Sigmoid colon (tissue), 6 donors: ENCODE measurements at regions not wholly inside any gene's neighbourhood (a gene's known extent, or its start where the extent isn't known, plus 50 kb on each side); places are given as distances from the start of the nearest gene placed in this dataset.
"Not testable (repeated sequence)": the region's sequence is repeated elsewhere in the genome, so short reads cannot be mapped to it uniquely, and the experiment has no call there.

Source experiments
- DNase-seq: peaks from one replicate; pipeline ENCODE4 v3.0.0-alpha.2; 2019
- H3K27ac ChIP-seq, 4 donors: fragments of 200-600 bp; sonication (generic); one replicate each; pipeline ENCODE4 v1.5.1; 2016 to 2019; ENCODE audit warnings: mild to moderate bottlenecking in 1 of 4
- H3K27me3 ChIP-seq, 3 donors: fragments of 200-600 bp; sonication (generic); one replicate each; pipeline ENCODE4 v1.5.1; 2019; ENCODE audit warnings: mild to moderate bottlenecking in 1 of 3
- H3K36me3 ChIP-seq, 4 donors: fragments of 200-600 bp; sonication (generic); one replicate each; pipeline ENCODE4 v1.5.1; 2016 to 2019
- H3K4me1 ChIP-seq, 4 donors: fragments of 200-600 bp; sonication (generic); one replicate each; pipeline ENCODE4 v1.5.1; 2017 to 2019
- H3K4me3 ChIP-seq, 4 donors: fragments of 200-600 bp; sonication (generic); one replicate each; pipeline ENCODE4 v1.5.1; 2017 to 2019; ENCODE audit warnings: mild to moderate bottlenecking in 2 of 4, moderate library complexity in 1 of 4
- H3K9me3 ChIP-seq, 4 donors: fragments of 200-600 bp in 3 of 4; sonication (generic) in 3 of 4; one replicate each; pipeline versions ENCODE4 v1.5.1 to v1.6.1; 2013 to 2019
- EP300 ChIP-seq, 4 donors: sonication (generic); formaldehyde crosslinking; IDR thresholded peaks; one replicate each; pipeline ENCODE4 v1.6.1; 2017; ENCODE audit warnings: antibody characterized with exemption in 4 of 4
- POLR2A ChIP-seq, 2 donors: fragments of 450-650 bp; IDR thresholded peaks; one replicate each; pipeline ENCODE4 v1.6.1; 2016; ENCODE audit warnings: antibody characterized with exemption in 2 of 2, mild to moderate bottlenecking in 2 of 2, moderate library complexity in 2 of 2
- POLR2AphosphoS5 ChIP-seq, 4 donors: sonication (generic); formaldehyde crosslinking; IDR thresholded peaks; one replicate each; pipeline ENCODE4 v1.6.1; 2017; ENCODE audit warnings: antibody characterized with exemption in 4 of 4
- WGBS, 2 donors: extraction: QIAGEN DNeasy Blood & Tissue Kit; methylation state at CpG; one replicate each; pipeline ENCODE4 v1.1.7; 2013; 5-methylcytosine and 5-hydroxymethylcytosine counted together
- intact Hi-C: fragments of 100-400 bp; cut with DNase I; formaldehyde crosslinking; loops from one replicate; pipeline ENCODE4 v1.15.1; 2023
- TF ChIP-seq, protein P1 (sequence below), 4 experiments: fragments of 450-650 bp in 3 of 4; fragments of 200-600 bp in 1 of 4; IDR thresholded peaks; one replicate each; pipeline ENCODE4 v1.5.1; 2016 to 2019; ENCODE audit warnings: antibody characterized with exemption in 4 of 4, mild to moderate bottlenecking in 3 of 4, moderate library complexity in 2 of 4
- donor health status: healthy with polysubstance abuse.
- donor health status: healthy.

DNA sequence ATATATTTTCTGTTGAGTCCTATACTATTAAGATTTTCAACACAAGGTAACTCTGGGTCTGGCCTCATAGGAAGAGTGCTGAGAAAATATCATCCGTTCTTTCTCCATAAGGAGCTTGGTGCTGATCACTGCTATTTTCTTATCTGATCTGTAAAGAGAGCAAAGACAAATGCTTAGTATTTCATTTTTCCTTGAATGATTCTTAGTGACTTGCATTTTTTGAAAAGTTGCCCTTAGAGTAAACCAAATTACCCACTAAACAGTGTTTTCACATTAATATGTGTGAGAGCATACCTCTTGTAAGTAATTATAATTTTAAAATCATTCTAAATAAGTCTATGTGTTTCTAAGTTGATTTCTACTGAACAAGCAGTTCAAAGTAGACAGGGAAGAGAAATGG is 121.3 kb upstream of the CTSV start:
- no peaks in the 10 kb centered on the region for H3K36me3 ChIP-seq
- H3K27ac ChIP-seq: no peak overlapping the region
- intact Hi-C loops: no loop called here
- DNase-seq: no peak
- H3K9me3 ChIP-seq: no peaks in the 10 kb centered on the region
- WGBS, 2 donors: 90 to 92% methylated on average over 1 of the region's 1 CpG
- H3K4me3 ChIP-seq: no peak overlapping the region
- H3K27me3 ChIP-seq: no peaks in the 10 kb centered on the region
- TF ChIP-seq POLR2AphosphoS5 (IDR thresholded peaks at IDR 0.05) (no peak), POLR2A (IDR thresholded peaks at IDR 0.05) (no peak), EP300 (IDR thresholded peaks at IDR 0.05) (no peak)
- TF ChIP-seq, protein P1, sequence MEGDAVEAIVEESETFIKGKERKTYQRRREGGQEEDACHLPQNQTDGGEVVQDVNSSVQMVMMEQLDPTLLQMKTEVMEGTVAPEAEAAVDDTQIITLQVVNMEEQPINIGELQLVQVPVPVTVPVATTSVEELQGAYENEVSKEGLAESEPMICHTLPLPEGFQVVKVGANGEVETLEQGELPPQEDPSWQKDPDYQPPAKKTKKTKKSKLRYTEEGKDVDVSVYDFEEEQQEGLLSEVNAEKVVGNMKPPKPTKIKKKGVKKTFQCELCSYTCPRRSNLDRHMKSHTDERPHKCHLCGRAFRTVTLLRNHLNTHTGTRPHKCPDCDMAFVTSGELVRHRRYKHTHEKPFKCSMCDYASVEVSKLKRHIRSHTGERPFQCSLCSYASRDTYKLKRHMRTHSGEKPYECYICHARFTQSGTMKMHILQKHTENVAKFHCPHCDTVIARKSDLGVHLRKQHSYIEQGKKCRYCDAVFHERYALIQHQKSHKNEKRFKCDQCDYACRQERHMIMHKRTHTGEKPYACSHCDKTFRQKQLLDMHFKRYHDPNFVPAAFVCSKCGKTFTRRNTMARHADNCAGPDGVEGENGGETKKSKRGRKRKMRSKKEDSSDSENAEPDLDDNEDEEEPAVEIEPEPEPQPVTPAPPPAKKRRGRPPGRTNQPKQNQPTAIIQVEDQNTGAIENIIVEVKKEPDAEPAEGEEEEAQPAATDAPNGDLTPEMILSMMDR (IDR thresholded peaks at IDR 0.05): no peak
- H3K4me1 ChIP-seq: no peaks in the 10 kb centered on the region

DNA sequence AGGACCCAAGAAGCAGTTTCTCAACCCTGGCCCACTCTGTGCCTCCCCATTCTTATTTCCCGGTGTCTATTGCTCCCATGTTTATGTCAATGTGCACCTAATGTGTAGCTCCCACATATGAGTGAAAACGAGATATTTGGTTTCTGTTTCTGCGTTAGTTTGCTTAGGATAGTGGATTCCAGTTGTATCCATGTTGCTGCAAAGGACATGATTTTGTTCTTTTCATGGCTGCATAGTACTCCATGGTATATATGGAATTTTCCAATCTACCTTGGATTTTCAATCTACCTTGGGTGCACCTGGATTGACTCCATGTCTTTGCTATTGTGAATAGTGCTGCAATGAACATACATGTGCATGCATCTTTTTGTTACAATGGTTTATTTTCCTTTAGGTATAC is 119.8 kb upstream of the CTSV start:
- intact Hi-C loops, H3K27ac ChIP-seq, DNase-seq, H3K4me3 ChIP-seq, H3K4me1 ChIP-seq, H3K27me3 ChIP-seq, H3K9me3 ChIP-seq, H3K36me3 ChIP-seq: not testable (repeated sequence)
- WGBS, 2 donors: 93 to 96% methylated on average over 3 of the region's 3 CpGs

DNA sequence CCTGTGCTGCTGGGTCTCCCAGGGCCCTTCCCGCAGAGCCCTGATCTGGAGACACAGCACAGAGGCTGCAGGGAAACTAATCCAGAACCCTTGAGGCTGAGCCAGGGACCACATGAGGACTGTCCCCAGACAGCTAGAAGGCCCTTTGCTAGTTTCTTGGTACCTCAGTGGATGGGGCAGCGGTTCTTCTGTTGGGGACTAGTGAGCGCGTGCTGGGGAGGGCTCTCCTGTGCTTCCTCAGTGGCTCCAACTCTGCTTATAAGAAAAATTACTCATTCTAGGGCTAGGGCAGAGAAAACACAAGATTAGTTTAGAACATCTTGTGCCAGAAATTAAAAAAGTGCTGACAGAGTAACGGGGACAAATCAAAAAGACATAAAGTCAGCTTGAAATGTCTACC is 116.5 kb upstream of the CTSV start:
- intact Hi-C loops: not testable (repeated sequence)
- WGBS, 2 donors: 96% methylated on average over 5 of the region's 5 CpGs

DNA sequence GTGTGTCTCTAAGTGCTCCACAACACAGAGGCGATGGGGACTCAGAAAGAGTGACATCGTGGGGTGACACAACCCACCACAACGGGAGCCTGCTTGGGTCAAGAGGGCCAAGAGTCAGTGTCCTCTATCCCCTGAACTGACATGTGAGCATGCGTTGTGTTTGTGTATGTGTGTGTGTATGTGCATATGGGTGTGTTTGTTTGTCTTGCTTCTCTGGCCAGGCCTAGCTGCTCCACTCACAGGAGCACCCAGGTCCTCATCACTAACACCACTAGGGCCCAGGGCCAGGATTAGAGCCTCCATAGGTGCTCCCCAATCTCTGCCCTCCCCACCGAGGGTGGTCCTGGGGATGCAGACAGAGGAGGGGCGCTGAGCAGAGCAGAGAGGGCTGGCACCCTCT is 115.0 kb upstream of the CTSV start:
- WGBS, 2 donors: 78 to 89% methylated on average over 6 of the region's 6 CpGs
- Histone ChIP-seq H3K4me1 (no peaks in the 10 kb centered on the region), H3K27ac (no peak overlapping the region), H3K9me3 (no peaks in the 10 kb centered on the region), H3K36me3 (no peaks in the 10 kb centered on the region), H3K27me3 (no peaks in the 10 kb centered on the region), H3K4me3 (no peak overlapping the region)
- TF ChIP-seq POLR2AphosphoS5 (IDR thresholded peaks at IDR 0.05) (no peak), EP300 (IDR thresholded peaks at IDR 0.05) (no peak), POLR2A (IDR thresholded peaks at IDR 0.05) (no peak)
- TF ChIP-seq, protein P1 (IDR thresholded peaks at IDR 0.05): no peak
- DNase-seq: no peak
- intact Hi-C loops: no loop called here

More for the DNA sequence above, 116.5 kb upstream of the CTSV start:
- H3K9me3 ChIP-seq, H3K27me3 ChIP-seq, H3K27ac ChIP-seq, DNase-seq, H3K36me3 ChIP-seq, H3K4me3 ChIP-seq, H3K4me1 ChIP-seq: not testable (repeated sequence)

DNA sequence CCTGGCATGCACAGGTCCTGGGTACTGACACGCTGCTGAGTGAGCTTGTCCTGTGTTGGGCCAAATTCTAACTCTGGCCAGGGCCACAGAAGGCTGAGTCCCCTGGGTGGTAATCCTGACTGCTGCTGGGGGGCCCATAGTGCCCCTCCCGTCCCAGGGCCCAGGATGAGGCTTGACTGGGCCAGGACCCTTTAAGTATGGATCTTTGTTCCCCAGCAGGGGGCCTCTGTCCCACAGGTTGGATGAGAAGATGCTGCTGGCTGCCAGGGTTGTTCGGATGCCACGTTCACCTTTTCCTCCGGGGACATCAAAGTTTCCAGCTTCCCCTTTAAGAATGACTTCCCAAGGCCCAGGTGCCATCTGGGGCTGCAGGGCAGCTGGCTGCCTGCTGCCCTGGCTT is 114.2 kb upstream of the CTSV start:
- H3K4me1 ChIP-seq, intact Hi-C loops, H3K4me3 ChIP-seq, H3K27me3 ChIP-seq, H3K9me3 ChIP-seq, H3K36me3 ChIP-seq, H3K27ac ChIP-seq, DNase-seq: not testable (repeated sequence)
- WGBS, 2 donors: 86 to 89% methylated on average over 5 of the region's 5 CpGs

DNA sequence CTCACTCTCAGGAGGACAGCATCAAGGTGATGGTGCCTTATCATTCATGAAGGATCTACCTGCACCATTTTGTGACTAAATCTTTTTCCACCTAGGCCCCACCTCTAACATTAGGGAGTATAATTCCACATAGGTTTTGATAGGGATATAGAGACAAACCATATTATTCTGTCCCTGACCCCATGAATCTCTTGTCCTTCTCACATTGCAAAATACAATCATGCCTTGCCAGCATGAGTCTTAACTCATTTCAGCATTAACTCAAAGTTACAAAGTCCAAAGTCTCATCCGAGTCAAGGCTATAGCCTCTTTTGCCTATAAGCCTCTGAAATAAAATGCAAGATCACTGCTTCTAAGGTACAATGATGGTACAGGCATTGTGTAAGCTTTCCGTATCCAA is 111.5 kb upstream of the CTSV start:
- intact Hi-C loops, H3K4me1 ChIP-seq, H3K4me3 ChIP-seq, H3K27me3 ChIP-seq, H3K9me3 ChIP-seq, H3K36me3 ChIP-seq, DNase-seq, H3K27ac ChIP-seq: not testable (repeated sequence)
- WGBS, 2 donors: 61 to 86% methylated on average over 2 of the region's 2 CpGs

DNA sequence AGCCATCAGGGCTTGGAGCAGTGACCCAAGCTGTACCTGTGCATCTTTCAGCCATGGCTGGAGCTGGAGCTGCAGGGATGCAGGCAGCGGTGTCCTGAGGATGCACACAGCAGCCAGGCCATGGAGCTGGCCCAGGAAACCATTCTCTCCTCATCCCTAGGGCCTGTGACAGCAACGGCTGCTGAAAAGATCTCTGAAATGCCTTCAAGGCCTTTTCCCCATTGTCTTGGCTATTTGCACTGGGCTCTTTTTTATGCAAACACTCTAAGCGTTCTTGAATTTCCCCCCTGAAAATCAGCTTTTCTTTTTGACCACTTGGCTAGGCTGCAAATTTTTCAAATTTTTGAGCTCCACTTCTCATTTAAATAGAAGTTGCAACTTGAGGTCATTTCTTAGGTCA is 109.5 kb upstream of the CTSV start:
- H3K27me3 ChIP-seq: not testable (repeated sequence)
- WGBS, 2 donors: 88 to 91% methylated on average over 3 of the region's 3 CpGs

DNA sequence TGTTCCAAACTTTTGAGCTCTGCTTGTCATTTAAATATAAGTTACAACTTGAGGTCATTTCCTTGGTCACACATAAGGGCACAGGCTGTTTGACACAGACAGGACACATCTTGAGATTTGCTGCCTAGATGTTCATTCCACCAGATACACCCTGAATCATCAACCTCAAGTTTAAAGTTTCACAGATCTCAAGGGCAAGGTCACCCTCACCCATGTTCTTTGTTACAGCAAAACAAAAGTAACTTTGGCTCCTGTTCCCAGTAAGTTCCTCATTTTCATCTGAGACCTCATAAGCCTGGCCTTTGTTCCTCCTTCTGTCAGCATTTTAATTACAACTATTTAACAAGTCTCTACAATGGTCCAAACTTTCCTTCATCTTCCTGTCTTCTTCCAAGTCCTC is 106.7 kb upstream of the CTSV start:
- H3K4me3 ChIP-seq, H3K27ac ChIP-seq, H3K9me3 ChIP-seq, H3K4me1 ChIP-seq, intact Hi-C loops, H3K36me3 ChIP-seq, DNase-seq, H3K27me3 ChIP-seq: not testable (repeated sequence)

More for the DNA sequence above, 109.5 kb upstream of the CTSV start:
- H3K4me3 ChIP-seq, DNase-seq, H3K9me3 ChIP-seq, H3K4me1 ChIP-seq, intact Hi-C loops, H3K36me3 ChIP-seq, H3K27ac ChIP-seq: not testable (repeated sequence)
